ENCODE measurements at regions not wholly inside any gene's neighbourhood (a gene's known extent, or its start where the extent isn't known, plus 50 kb on each side); places are given as distances from the start of the nearest gene placed in this dataset.
"Not testable (repeated sequence)": the region's sequence is repeated elsewhere in the genome, so short reads cannot be mapped to it uniquely, and the experiment has no call there.

DNA sequence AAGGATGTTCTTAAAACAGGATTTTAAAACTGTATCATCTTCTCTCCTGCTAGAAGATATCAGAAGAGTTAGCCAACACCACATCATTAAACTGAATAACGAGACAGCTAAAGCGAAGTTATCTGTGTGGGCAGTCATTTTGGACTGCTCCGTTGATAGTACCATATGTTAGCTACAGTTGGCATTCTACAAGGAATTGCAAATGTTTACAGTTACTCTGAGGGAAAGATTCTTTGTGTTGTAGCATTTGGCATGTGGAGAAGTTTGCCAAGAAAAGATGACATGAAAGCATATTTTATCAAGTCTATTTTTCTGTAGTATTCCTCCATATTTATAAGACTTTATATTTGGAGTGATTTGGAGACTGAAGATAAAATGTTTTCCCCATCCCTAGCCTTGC, 464.4 kb upstream of the POM121L12 start:
- intact Hi-C loops (cut with micrococcal nuclease): no loop called here

DNA sequence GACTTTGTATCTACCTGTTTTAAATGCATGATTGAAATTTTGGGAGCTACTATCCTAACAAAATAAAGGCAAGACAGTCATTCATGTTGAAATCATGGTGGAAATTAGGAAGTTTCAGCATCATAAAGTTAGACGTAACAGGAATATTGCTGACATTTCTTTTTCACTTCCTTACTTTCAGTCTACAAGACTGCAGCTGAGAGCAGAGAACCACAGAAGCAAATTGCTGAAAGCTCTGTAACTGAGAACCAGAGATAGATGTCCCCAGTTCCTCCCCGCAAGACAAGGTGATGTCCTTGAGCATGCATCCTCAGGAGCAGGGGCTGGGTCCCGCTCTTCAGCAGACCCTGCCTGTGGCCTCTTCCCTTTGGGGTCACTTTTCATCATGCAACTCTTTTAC, 466.3 kb upstream of the POM121L12 start:
- intact Hi-C loops (cut with micrococcal nuclease): no loop called here
- Mint-ChIP-seq H3K4me1 (ENCODE audit: low read depth) (no peaks in the 10 kb centered on the region), H3K27me3 (ENCODE audit: low read depth) (no peaks in the 10 kb centered on the region), H3K4me3 (ENCODE audit: low read depth) (no peak overlapping the region), H3K9me3 (peaks cover 9% of the 10 kb centered on the region), H3K36me3 (ENCODE audit: low read depth) (no peaks in the 10 kb centered on the region), H3K27ac (no peak overlapping the region)
- no peak for DNase-seq (ENCODE audit: low spot score)

More for the DNA sequence above, 464.4 kb upstream of the POM121L12 start:
- Mint-ChIP-seq H3K27ac (no peak overlapping the region), H3K27me3 (ENCODE audit: low read depth) (no peaks in the 10 kb centered on the region), H3K4me3 (ENCODE audit: low read depth) (no peak overlapping the region), H3K9me3 (peaks cover 9% of the 10 kb centered on the region), H3K4me1 (ENCODE audit: low read depth) (no peaks in the 10 kb centered on the region), H3K36me3 (ENCODE audit: low read depth) (no peaks in the 10 kb centered on the region)
- DNase-seq (ENCODE audit: low spot score): no peak

DNA sequence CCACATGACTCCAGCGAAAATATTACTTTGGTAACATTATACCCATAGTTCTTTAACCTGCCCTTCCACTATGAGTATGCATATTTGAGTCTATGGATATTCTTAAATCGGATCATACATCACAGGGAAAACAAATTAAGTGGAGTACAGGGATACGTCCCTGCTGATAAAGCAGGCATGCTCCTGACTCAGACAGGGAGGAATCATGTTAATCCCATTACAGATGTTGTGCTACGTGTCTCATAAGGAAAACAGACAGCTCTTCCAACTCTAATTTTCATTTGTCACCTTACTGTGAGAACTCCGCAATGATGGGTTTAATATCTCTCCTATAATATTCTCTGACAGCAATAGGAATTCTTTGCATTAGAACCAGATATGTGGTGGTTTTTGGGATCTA, 469.5 kb upstream of the POM121L12 start:
- intact Hi-C loops (cut with micrococcal nuclease): no loop called here
- DNase-seq (ENCODE audit: low spot score): no peak
- H3K36me3 Mint-ChIP-seq (ENCODE audit: low read depth): no peaks in the 10 kb centered on the region
- no peaks in the 10 kb centered on the region for H3K4me1 Mint-ChIP-seq (ENCODE audit: low read depth)
- H3K27ac Mint-ChIP-seq: no peak overlapping the region
- H3K9me3 Mint-ChIP-seq: peaks cover 23% of the 10 kb centered on the region
- H3K27me3 Mint-ChIP-seq (ENCODE audit: low read depth): no peaks in the 10 kb centered on the region
- no peak overlapping the region for H3K4me3 Mint-ChIP-seq (ENCODE audit: low read depth)

DNA sequence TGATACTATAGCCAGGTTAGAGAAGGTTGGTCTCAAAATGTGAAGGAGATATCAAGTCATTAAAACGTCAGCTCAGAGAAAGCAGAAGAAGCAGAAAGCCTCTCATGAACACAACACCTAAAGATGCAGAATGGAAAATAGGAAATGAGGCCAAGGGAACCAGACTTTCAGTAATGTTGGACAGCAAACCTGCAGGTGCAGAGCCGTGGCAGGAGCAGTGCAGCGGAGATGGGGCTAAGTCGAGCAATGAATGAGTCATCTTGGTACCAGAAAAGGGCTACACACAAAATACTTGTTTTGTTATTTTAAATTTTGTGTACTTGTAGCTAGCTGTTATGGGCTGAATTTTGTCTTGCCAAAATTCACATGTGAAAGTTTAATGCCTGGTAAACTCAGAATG, 479.6 kb upstream of the POM121L12 start:
- no peaks in the 10 kb centered on the region for H3K36me3 Mint-ChIP-seq (ENCODE audit: low read depth)
- H3K9me3 Mint-ChIP-seq: peaks cover 29% of the 10 kb centered on the region
- no peak overlapping the region for H3K4me3 Mint-ChIP-seq (ENCODE audit: low read depth)
- H3K27me3 Mint-ChIP-seq (ENCODE audit: low read depth): no peaks in the 10 kb centered on the region
- DNase-seq (ENCODE audit: low spot score): no peak
- no peak overlapping the region for H3K27ac Mint-ChIP-seq
- H3K4me1 Mint-ChIP-seq (ENCODE audit: low read depth): no peaks in the 10 kb centered on the region
- intact Hi-C loops (cut with micrococcal nuclease): no loop called here

DNA sequence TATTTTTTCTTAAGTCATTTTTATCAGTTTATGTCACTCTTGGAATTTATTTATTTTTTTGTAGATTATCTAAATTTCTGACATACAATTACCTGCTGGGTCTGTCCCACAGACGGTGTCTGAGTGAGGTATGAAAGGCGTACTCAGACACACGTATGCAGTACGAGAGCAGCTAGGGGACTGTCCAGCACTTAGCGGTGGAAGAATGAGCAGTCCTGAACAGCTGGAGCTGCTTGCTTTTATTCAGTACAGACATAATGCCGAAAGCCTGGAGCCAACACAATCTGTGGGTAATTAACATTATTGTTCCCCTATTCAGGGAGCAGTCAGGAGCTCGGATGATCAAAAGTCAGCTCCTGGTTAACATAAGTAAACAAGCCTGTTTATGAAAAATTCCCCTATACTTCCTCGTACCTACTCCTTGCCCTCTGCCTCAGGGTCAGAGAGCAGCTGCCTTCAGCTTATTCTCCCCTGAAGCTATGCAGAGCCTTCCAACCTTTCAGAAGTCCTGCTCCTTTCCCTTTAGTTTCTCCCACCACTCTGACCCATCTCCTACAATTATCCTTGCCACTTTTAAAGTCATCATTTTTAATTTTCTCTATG, 488.0 kb upstream of the POM121L12 start:
- no peaks in the 10 kb centered on the region for H3K4me1 Mint-ChIP-seq (ENCODE audit: low read depth)
- intact Hi-C loops (cut with micrococcal nuclease): no loop called here
- no peaks in the 10 kb centered on the region for H3K36me3 Mint-ChIP-seq (ENCODE audit: low read depth)
- H3K9me3 Mint-ChIP-seq: peaks cover 26% of the 10 kb centered on the region
- no peaks in the 10 kb centered on the region for H3K27me3 Mint-ChIP-seq (ENCODE audit: low read depth)
- H3K4me3 Mint-ChIP-seq (ENCODE audit: low read depth): no peak overlapping the region
- H3K27ac Mint-ChIP-seq: no peak overlapping the region
- DNase-seq (ENCODE audit: low spot score): no peak

DNA sequence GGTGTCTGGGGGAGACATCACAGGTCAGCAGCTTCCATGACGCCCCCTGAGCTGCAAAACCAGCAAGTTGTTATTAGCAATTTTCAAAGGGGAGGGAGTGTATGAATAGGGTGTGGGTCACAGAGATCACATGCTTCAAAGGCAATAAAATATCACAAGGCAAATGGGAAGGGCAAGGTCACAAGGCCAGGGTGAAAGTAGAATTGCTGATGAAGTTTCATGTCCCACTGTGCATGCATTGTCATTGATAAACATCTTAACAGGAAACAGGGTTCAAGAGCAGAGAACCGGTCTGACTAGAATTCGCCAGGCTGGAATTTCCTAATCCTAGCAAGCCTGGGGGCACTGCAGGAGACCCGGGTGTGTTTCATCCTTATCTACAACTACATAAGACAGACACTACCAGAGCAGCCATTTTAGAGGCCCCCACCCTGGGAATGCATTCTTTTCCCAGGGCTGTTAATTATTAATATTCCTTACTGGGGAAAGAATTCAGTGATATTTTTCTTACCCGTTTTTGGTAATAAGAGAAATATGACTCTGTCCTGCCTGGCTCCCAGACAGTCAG, 494.2 kb upstream of the POM121L12 start:
- H3K4me3 Mint-ChIP-seq (ENCODE audit: low read depth); H3K4me1 Mint-ChIP-seq (ENCODE audit: low read depth); intact Hi-C loops (cut with micrococcal nuclease); H3K27ac Mint-ChIP-seq; DNase-seq (ENCODE audit: low spot score); H3K36me3 Mint-ChIP-seq (ENCODE audit: low read depth); H3K27me3 Mint-ChIP-seq (ENCODE audit: low read depth): not testable (repeated sequence)
- peaks cover 50% of the 10 kb centered on the region for H3K9me3 Mint-ChIP-seq

DNA sequence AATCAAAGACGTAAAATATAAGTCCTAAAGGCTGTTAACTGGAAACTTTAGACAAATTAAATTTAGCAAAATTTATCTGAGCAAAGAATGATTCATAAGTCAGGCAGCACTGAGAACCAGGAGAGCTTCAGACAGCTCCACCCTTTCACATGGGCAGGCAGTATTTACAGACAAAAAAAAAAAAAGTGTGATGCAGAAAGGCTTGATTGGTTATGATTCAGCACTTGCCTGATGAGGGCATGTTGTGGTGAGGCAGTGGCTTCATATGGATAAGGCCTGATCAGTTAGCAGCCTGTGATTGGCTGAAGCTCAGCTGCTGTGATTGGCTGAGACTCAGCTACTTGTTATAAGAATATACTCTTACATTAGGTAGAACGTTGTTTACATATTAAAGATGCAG, 495.4 kb upstream of the POM121L12 start:
- Mint-ChIP-seq H3K4me3 (ENCODE audit: low read depth) (no peak overlapping the region), H3K27me3 (ENCODE audit: low read depth) (no peaks in the 10 kb centered on the region), H3K27ac (no peak overlapping the region), H3K36me3 (ENCODE audit: low read depth) (no peaks in the 10 kb centered on the region), H3K9me3 (peaks cover 52% of the 10 kb centered on the region), H3K4me1 (ENCODE audit: low read depth) (no peaks in the 10 kb centered on the region)
- DNase-seq (ENCODE audit: low spot score): no peak
- intact Hi-C loops (cut with micrococcal nuclease): no loop called here

DNA sequence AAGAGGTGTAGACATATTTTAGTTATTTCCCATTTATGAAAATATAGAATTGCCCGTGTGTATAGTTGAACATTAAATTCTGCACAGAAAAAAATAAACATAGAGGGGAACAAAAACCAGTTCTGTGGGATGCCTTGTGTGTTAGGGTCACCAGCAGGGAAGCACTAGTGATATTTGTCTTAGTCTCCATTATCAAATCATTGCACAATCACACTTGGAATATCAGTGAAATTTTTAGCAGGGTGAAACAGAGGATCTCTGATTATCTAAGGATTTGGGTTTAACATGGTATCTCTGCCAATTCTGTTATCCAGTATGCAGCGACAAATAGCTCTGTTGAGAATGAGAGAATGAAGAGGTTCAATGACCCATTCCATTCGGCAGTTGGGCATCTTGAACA, 496.0 kb upstream of the POM121L12 start:
- Mint-ChIP-seq H3K4me3 (ENCODE audit: low read depth) (no peak overlapping the region), H3K27ac (no peak overlapping the region), H3K4me1 (ENCODE audit: low read depth) (no peaks in the 10 kb centered on the region), H3K27me3 (ENCODE audit: low read depth) (no peaks in the 10 kb centered on the region), H3K36me3 (ENCODE audit: low read depth) (no peaks in the 10 kb centered on the region), H3K9me3 (peaks cover 52% of the 10 kb centered on the region)
- intact Hi-C loops (cut with micrococcal nuclease): no loop called here
- DNase-seq (ENCODE audit: low spot score): no peak

DNA sequence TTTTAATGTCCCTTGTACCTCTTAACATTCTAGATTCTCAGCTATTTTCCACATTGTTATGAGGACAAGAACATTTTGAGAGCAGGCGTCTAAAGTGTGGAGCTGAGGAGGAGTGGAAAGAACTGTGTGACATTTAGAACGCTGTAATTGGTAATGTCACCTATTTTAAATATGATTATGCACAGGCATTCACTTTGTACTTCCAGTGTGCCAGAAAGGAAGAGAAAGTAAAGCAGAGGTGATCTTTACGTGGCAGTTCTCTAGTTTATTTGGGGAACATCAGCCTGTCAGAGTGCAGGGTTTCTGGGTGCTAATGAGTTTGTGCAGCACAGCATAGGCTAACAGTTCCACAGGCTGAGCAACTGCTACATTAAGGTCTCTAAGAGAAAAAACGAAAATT, 498.4 kb upstream of the POM121L12 start:
- Mint-ChIP-seq H3K4me1 (ENCODE audit: low read depth) (no peaks in the 10 kb centered on the region), H3K36me3 (ENCODE audit: low read depth) (no peaks in the 10 kb centered on the region), H3K27me3 (ENCODE audit: low read depth) (no peaks in the 10 kb centered on the region), H3K9me3 (peaks cover 50% of the 10 kb centered on the region), H3K4me3 (ENCODE audit: low read depth) (no peak overlapping the region), H3K27ac (no peak overlapping the region)
- no peak for DNase-seq (ENCODE audit: low spot score)
- intact Hi-C loops (cut with micrococcal nuclease): no loop called here

DNA sequence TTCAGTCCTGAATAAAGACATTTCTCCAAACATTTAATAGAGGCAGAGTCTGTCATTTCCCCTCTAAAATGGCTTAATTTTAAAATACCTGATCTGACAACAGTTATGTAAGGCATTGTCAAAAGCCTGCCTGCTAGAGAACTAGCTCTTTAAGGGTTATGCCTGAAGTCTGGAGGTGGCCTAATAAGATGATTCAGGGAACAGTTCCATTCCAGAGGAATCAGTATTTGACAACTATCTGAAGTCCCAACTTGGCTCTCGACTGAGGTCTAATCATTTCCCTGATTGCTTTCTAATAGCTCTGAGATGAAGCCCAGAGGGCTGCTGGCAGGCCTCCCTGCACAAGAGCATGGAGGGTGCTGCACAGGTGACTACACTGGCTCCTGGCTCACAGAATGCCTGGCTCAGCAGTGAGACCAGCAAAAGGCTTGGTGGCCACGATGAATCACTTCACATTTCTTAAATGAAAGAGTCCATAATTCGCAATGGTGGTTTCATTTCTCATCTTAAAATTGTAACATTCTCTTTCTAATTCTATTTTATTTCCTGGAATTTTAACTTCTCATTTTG, 509.6 kb upstream of the POM121L12 start:
- H3K27me3 Mint-ChIP-seq (ENCODE audit: low read depth): no peaks in the 10 kb centered on the region
- no peak overlapping the region for H3K27ac Mint-ChIP-seq
- DNase-seq (ENCODE audit: low spot score): no peak
- no peak overlapping the region for H3K4me3 Mint-ChIP-seq (ENCODE audit: low read depth)
- no peaks in the 10 kb centered on the region for H3K4me1 Mint-ChIP-seq (ENCODE audit: low read depth)
- H3K36me3 Mint-ChIP-seq (ENCODE audit: low read depth): no peaks in the 10 kb centered on the region
- intact Hi-C loops (cut with micrococcal nuclease): no loop called here
- peaks cover 16% of the 10 kb centered on the region for H3K9me3 Mint-ChIP-seq

DNA sequence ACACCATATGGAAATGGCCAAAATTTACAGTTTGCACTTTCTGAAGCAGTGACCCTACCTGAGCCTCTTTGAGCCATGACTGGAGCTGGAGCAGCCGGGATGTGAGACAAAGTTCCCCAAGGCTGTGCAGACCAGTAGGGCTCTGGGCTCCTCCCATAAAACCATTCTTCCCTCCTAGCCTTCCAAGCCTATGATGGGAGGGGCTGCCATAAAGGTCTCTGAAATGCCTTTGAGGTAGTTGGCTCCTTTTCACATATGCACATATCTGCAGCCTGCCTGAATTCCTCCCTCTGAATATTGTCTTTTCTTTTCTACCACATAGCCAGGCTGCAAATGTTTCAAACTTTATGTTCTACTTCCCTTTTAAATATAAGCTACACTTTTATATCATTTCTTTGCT, 516.6 kb upstream of the POM121L12 start:
- DNase-seq (ENCODE audit: low spot score): no peak
- H3K4me3 Mint-ChIP-seq (ENCODE audit: low read depth): no peak overlapping the region

DNA sequence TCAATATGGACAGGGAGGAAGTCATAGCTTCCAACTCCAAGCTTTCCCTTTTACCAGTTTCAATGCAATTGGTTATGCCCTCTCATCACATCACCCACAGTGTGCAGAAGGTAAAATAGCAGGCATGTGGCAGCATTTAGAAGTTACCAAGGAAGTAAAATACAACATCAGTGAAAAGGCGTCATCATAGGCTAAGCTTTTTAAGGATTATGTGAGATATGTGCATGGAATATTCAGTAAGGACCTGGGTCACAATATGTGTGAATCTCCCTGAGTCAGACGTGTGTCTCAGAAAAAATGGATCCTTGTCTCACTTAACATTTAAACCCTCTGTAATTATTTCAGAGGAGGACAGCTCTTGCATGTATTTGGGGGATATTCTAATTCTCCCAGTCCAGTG, 522.8 kb upstream of the POM121L12 start:
- no peaks in the 10 kb centered on the region for H3K27me3 Mint-ChIP-seq (ENCODE audit: low read depth)
- peaks cover 32% of the 10 kb centered on the region for H3K9me3 Mint-ChIP-seq
- no peak overlapping the region for H3K4me3 Mint-ChIP-seq (ENCODE audit: low read depth)
- H3K27ac Mint-ChIP-seq: no peak overlapping the region
- H3K4me1 Mint-ChIP-seq (ENCODE audit: low read depth): no peaks in the 10 kb centered on the region
- no peak for DNase-seq (ENCODE audit: low spot score)
- H3K36me3 Mint-ChIP-seq (ENCODE audit: low read depth): no peaks in the 10 kb centered on the region
- intact Hi-C loops (cut with micrococcal nuclease): no loop called here

More for the DNA sequence above, 516.6 kb upstream of the POM121L12 start:
- intact Hi-C loops (cut with micrococcal nuclease): no loop called here
- peaks cover 48% of the 10 kb centered on the region for H3K9me3 Mint-ChIP-seq
- H3K36me3 Mint-ChIP-seq (ENCODE audit: low read depth): no peaks in the 10 kb centered on the region
- H3K27me3 Mint-ChIP-seq (ENCODE audit: low read depth): no peaks in the 10 kb centered on the region
- H3K27ac Mint-ChIP-seq: no peak overlapping the region
- H3K4me1 Mint-ChIP-seq (ENCODE audit: low read depth): no peaks in the 10 kb centered on the region

DNA sequence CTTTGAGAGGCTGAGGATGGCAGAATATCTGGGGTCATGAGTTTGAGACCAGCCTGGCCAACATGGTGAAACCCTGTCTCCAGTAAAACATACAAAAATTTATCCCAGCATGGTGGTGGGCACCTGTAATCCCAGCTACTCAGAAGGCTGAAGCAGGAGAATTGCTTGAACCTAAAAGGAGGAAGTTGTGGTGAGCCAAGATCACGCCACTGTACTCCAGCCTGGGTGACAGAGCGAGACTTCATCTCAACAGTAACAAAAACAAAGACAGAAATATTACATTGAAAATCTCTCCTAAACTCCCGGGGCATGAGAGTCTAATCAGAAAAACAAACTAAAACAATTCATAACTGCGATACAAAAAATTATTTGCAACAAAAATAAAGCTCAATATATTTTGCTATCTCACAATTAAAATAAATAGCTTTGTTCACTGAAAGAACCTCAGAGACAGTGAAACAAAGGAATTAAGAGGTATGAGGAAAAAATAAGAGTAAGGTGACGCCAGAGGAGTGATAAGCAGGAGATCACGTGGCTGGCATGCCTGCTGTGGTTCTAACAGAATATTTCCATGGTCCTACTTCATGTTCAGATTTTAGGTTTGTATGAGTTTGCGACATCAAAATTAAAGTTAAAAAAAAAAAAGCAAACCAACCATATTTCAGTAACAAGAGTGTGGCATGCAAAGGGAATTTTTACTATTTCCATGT, 527.7 kb upstream of the POM121L12 start:
- no peaks in the 10 kb centered on the region for H3K36me3 Mint-ChIP-seq (ENCODE audit: low read depth)
- no peak overlapping the region for H3K27ac Mint-ChIP-seq
- peaks cover 31% of the 10 kb centered on the region for H3K9me3 Mint-ChIP-seq
- no peaks in the 10 kb centered on the region for H3K27me3 Mint-ChIP-seq (ENCODE audit: low read depth)
- intact Hi-C loops (cut with micrococcal nuclease): no loop called here
- H3K4me3 Mint-ChIP-seq (ENCODE audit: low read depth): no peak overlapping the region
- H3K4me1 Mint-ChIP-seq (ENCODE audit: low read depth): no peaks in the 10 kb centered on the region
- DNase-seq (ENCODE audit: low spot score): no peak

Data from activated T-helper 2 cell treated with anti-CD3 and anti-CD28 coated beads, Interferon-gamma antibody, Interleukin-2, Interleukin-4, amounts not matched to agents 10 μg/mL and 5 μg/mL and 100 μg/mL, durations not matched to agents 14 hours and 24 hours and 36 hours (primary cell).